Stimulated activated CD4-positive, alpha-beta T cell treated with anti-CD3 and anti-CD28 coated beads, Interleukin-2, amount 100 ng/mL, for 24 hours (primary cell): ENCODE measurements at regions not wholly inside any gene's neighbourhood (a gene's known extent, or its start where the extent isn't known, plus 50 kb on each side); places are given as distances from the start of the nearest gene placed in this dataset.
A peak's percentile ranks its signal among the peaks of the same experiment; 100 is the strongest.

ENCODE experiments used
- DNase-seq, 2 donors: peaks; one replicate each; pipeline ENCODE4 v3.0.0-alpha.2; 2020

DNA sequence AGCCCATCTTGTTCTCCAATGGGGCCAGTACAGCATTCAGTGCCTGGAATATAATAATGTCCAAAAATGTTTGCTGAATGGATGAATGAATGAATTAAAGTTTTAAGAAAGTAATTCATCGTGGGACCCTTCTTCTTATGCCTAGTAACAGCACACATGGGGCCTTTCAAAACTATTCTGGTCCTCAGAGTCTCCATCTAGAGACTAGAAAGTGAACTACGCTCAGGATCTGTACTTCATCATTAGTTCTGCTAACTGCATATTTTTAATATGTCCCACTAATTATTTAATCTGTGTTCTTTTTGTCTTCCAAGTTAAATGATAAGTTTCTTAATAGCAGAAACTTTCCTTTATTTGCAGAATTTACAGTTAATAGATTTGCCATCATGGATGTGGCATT, 172.5 kb downstream of the SMAD2 start:
- DNase-seq, result no peak

DNA sequence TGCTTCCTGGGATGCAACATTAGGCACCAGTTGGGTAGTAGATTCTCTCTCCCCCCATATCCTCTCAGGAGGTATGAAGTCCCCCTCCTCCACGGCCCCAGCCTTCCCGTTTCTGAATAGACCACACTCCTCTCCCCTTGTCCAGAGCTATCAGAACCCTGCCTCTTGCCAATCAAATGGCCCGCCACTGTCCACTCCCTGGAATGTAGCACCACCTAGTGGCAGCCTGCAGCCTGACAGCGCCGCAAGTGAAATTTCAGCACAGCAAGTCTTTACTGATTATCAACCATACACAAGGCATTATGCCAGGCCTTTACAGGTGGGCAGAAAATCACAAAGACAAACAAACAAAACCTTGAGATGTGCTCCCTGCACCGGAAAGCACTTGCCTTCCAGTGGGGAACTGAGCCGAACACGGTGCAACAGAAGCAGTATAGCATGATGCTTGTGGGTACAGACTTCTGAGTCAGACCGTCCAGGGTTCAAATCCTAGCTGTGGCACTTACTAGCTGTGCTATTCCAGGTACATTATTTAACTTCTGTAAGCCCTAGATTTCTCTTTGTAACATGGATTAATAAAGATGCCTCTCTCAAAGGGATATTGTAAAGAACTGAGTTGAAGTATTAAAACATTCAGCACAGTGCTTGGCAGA, 174.0 kb downstream of the SMAD2 start:
- DNase-seq, result peak; percentile 59 to 72

DNA sequence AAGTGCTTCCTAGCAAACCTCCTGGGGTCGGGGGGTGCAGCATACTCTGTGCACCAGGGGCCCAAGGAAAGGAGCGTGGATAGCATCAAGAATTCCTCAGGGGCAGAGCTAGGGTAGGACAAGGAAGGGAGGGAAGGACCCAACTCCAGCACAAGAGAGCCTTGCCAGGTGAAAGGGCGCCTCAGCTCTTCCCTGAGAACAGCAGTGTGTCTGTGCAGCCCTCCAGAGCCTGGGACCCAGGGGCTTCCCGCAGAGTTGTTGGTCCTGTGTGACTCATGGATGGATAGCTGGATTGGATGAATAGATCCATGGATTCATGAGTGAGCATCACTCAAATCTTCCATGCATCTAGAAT, 175.4 kb downstream of the SMAD2 start:
- no peak for DNase-seq

DNA sequence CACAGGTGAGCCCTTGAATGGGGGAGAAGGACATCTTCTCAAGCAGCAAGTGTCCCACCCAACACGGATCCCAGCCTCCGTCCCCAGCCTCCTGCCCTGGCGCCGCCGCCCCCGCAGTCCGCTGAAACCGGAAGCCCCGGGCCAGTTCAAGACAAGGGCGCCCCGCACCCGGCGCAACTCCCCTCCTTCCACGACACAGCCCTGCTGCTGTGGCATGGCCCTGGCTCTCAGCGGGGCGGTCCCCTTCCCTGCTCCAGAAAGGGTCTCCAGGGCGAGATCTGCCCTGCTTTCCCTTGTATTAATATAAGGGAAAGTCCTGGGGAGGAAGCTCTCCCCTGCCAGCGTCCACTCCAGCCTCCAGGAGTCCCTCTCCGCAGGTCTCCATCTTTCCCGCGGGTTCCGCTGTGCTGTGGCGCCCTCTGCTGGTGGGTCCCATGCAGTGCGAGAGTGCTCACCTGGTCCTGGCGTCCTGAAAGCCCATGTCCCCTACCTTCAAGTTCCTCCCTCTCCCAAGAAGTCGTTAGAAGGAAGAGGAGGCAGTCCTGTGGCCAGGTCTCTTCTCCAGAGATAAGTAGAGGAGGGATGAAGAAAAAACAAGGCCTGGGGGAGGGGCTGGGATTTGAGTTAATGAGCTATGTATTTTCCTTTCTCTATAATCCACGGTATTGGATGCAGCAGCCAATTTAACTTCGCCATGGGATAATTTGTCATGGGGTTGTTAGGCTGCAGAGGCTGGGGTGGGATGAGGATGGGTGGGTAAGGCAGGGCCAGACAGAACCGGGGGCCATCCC, 176.0 kb downstream of the SMAD2 start:
- DNase-seq, result peak; percentile 62 to 73

DNA sequence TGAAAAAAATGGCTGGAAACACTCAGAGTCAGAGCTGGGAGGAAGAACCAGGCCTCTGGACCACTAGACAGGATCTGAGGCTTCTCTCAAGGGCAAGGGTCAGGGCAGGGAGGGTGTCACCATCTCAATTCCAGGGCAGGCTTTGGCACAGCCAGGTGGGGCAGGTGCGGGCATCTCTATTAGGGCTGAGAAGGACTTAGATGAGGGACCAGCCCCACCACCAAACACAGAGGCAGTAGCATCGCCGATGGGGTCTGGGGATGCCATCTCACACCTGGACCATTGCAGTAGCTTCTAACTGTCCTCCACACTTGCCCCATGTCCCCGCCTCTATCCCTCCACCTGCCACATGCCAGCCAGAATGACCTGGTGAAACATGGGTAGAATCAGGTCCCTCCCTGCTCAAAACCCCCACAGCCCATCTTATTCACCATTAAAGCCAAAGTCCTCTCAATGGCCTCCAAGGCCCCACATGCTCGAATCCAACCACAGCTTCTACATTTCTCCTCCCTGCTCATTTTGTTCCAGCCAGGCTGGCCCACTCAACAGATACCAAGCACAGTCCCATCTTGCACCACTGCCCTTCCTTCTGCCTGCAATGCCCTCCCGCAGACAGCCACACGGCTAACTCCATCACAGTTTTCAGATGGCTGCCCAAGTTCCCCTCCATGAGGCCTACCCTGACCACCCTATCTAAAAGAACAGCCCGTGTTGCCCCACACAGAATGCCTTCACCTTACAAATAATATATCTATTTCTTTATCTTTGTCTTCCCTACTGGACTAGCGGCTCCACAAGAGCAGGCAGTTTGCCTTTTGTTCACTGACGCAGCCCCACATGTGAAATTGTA, 177.4 kb downstream of the SMAD2 start:
- DNase-seq, result no peak

DNA sequence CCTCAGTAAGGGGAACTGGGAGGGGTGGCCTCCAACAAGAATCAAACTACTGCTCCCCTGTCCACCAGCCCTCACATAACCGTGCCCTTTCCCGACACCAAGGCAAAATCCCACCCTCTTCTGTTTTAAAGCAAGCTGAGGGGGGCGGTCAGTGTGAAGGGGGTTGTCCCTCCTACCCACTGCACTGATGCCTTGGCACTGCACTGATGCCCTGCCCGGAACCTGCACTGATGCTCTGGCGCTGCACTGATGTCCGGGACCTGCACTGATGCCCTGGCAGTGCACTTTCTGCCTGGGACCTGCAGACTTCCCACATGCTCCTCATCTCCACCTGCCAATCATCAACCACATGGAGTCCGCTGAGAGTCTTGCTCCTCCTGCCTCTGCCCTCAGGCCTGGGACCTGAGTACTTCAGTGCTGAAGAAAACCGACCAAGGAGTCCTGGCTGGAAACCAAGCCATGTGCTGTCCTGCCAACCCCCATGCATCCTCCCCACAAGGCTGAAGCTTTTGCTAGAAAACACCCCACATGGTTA, 179.5 kb downstream of the SMAD2 start:
- DNase-seq, result no peak

DNA sequence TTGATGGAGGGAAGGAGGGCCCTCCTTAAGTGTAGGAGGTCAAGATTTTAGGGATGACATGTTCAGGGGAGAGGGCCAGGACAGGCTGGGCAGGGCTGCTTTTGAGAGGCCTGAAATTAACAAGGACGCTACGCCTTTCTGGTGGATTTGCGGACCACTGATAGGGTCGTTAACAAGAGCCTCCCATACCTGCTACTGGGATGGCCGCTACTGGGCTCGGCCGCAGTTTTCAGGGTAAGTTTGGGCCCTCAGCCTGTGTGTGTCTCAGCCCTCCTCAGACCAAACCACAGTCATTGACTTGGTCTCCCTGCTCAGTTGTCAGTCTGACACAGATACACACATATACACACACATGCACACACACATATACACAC, 180.9 kb downstream of the SMAD2 start:
- DNase-seq, result no peak

DNA sequence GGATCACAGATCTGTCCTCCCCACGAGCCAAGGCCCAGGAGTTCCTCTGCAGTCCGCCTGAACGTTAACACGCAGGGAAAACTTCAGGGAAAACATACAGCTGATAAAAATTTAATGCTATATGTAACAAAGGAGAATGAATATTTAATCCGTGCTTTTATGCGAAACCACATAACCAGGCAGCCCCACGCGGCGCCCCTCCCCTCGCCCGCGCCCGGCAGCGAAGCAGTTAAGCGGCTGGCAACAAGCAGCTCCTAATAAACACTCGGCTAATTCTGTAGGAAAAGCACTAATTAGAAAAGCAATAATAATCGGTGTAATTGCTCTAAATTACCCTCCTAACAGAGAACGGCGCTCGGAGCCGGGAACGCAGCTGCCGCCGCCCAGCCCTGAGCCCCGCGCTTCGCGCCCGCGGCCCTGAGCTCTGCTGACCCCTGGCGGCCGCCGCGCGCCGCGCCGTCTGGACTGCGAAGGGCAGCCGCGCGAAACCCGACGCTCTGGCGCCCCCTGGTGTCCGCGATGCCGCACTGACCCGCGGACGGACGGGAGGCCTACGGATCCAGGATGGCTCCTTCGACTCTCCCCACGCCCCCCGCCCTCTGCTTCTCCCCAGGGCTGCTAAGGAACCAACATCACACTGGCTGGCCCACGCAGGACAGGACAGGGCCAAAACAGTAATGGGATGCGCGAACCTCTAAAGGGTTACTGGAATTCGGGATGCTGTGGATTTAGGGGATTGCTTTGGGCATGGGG, 181.4 kb downstream of the SMAD2 start:
- peak; percentile 86 to 87 for DNase-seq

DNA sequence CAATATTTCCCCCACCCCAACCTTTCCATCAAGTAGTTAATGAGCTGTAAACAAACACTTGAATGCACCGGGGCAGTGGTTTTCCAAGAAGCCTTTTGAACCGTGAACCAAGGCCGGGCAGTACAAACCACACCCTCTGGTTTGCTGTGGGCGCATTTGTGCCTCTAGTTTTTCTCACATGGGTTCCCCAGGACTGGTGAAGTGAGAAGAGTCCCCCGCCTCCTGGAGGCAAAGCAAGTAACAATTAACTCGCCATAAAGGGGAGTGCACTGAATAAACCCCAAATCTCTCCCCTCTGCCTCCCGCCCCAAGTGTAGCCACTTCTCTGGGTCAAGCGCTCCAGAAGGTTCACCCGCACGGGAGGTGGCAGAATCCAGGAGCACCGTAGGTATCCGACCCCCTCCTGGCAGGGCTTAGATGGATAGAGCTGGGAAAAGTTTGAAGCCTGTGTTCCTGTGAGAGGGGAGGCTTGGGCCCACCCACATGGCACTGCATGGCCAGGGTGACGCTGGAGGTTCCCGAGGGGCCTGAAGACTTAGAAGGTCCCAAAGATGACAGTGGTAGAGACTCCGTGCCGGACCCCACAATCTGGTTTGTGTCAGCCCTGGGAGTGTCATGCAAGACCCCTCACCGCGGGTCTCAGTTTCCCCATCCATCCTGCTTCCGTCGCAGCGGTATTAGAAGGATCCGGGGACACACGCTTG, 182.2 kb downstream of the SMAD2 start:
- DNase-seq, result no peak

DNA sequence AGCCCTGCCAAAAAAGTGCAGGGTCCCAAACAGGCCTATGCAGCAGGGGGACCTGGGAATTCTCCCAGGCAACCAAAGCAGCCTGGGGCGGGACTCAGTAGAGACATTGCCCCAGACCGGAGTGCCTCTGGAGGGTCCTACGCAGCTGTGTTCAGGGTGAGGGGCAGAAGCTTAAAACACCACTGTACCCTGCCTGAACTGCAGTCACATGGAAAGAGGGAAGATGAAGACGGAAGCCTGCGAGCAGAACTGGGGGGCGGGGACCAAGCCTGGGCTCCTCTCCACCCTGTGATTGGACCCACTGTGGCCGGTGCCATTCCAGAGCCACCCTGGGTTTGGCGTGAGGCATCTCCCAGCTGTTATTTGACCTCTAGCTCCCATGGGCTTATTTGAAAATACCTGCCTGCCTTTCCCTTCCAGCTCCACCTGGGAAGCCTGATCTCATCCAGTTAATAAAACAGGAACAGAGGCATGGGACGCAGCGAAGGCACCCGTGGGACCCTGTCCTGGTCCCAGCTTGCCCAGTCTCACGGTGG, 183.1 kb downstream of the SMAD2 start:
- no peak for DNase-seq

DNA sequence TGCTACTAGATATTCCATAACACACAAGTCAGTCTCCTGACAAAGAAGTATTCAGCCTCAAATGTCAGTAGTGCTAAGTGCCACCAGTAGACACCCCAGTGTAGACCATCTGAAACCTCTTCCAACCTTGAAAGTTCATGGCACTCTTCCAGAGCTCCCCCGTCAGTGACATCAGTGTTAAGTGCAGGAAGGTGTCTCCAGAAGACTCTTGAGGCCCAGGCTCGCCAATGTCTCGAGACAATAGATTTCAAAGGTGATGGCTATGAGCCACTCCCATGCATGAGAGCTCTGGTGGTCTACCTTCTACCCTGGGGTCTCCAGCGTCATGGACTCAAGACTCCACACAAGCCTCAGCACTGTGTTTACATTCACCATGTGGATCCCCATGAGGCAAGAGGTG, 183.8 kb downstream of the SMAD2 start:
- no peak for DNase-seq

DNA sequence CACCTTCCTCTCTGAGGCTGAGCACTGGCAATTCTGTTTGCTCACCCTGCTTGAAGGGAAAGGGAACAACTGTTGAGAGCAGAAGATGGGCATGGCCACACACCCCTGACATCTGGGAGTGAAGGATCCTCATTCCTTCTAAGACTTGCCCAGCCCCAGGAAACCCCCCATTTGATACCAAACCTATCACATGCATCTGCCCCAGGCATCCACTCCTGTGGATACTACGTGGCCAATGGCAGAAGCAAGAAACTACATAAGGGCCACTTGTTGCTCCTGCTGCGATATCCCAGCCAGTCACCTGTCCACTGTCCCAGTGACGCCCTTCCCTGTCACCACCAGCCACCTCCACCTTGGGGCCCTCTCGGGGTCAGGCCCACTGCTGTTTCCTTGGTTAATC, 185.2 kb downstream of the SMAD2 start:
- DNase-seq, result no peak

DNA sequence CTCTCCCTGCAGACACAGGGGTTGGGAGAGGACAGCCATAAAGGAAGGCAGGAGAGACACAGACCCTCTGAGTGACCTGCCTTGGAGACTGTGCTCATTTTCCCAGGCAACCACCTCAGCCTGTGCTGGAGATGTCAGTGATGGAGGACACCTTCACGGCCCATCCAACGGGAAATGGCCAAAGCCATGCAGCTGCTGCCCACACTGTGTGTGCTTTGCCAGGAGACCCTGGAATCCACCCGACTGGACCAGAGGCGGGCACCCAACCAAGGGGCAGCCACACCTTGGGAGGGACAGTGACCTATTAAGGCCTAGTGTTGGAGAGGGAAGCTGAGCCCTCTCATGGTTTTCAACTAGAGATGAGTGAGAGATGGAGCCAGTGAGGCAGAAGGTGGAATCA, 192.5 kb downstream of the SMAD2 start:
- DNase-seq, result peak in 1 of 2 donors; percentile 8

DNA sequence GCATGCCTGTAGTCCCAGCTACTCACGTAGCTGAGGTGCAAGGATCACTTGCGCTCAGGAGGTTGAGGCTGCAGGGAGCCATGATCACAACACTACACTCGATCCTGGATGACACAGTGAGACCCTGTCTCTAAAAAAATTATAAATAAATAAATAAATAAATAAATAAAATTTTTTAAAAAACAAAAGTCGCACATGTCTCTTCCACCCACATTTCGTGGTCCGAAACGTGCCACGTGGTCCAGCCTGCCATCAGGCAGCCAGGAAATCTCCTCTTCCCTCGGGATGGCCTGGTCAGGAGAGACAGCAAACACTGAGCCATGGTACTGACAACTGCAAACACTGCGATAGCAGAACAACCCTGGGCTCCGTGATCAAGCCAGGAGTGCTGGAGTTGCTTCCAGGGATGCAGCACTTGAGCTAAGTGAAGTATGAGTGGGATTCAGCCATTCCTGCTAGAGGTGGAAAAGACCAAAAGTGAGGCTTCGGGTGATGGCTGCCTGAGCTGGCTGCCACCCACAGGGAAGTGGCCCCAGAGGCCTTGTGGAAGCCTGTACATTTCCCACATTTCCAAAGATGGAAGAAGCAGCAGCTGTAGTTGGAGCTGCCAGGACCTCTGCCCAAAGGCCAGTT, 193.1 kb downstream of the SMAD2 start:
- DNase-seq, result peak in 1 of 2 donors; percentile 3

DNA sequence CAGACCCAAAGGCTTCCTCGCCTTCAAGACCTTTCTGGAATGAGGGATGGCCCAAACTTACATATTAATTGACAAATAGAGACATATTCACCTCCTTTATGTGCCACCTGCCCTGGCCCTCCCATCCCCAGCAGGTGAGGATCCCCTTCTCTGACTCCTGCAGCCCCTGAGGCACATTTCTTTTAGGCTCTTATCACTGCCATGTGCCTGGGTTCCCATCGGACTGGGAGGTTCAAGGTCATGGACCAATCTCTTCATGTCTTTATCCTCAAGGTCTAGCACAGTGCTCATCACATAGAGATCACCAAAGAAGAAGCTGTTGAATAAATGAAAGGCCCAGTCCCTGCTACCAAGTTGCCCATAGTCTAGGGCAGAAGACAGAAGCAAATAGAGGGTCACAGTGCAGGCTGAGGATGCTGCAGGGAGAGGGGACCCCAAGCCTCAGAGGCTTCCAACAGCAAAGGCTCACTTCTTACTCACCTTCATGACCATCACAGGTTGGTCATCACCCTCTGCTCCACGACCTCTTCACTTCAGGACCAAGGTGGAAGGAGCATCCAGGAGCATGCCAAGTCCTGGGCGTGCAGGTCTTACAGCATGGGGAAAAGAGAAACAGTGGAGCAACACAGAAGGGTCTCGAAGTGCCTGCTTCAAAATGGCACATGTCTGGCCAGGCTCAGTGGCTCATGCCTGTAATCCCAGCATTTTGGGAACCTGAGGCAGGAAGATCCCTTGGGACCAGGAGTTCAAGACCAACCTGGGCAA, 193.9 kb downstream of the SMAD2 start:
- DNase-seq, result peak in 1 of 2 donors; percentile 1

DNA sequence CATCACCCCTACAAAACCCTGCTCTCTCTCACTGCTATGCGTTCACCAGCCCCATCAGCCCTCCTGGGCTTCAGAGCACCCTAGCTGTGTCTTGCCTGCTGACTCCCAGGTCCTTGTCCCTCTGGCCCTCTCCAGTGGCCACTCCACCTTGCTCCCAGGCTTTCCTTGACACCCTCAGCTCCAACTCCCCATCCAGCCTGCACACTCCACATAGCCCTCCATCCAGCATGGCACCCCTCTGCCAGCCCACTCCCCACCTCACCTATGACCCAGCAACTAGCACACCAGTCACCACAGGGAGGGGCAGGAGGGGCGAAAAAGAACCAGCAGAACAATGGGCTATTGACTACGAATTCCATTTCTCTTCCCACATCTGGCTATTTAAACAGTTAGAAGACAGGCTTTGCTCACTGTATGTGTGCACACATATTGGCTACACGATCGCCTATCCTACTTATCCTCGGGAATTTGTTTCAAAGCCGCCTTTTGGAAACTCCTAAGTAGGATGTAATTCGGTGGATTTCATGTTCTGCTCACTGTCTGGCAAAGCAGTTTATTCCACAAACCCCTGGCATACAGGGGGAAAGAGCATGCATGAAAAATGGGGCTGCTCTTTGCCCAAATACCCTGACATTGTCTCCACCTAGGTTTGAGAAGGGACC, 195.3 kb downstream of the SMAD2 start:
- DNase-seq, result no peak

DNA sequence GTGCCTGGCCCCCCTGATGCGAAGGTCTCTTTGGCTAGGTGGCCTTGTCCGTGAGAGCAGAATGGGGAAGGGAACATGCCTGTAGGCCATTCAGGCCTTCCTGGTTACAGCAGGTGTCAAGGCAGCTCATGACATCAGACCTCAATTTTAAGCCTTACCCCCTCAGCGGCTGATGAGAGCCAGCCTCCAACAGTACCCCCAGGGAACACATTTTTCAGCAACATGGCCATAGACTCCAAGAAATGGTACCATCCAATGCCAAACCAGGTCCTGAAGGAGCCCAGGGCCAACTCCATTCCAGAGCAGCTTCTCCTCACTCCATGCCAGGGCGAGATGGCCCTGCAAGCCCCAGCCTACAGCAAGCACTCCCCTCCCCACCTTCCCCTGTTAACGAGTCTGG, 199.2 kb downstream of the SMAD2 start:
- no peak for DNase-seq

DNA sequence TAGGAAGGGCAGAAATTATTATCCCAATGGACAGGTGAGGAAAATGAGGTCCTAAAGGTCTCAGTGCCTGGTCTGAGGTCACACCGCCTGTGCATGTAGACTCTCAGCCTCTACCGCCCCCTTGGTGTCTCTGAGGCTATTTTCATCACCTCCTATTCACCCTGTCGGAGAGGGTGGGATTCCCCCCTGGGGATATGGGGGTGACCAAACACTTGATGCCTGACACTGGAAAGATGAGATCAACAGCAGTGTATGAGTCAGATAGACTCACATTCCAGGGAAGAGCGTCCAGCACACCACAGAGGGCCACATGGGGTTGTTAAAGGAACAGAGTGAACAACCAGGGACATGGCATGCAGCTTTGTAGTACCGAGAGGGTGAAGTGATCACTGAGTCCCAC, 199.7 kb downstream of the SMAD2 start:
- DNase-seq, result no peak

DNA sequence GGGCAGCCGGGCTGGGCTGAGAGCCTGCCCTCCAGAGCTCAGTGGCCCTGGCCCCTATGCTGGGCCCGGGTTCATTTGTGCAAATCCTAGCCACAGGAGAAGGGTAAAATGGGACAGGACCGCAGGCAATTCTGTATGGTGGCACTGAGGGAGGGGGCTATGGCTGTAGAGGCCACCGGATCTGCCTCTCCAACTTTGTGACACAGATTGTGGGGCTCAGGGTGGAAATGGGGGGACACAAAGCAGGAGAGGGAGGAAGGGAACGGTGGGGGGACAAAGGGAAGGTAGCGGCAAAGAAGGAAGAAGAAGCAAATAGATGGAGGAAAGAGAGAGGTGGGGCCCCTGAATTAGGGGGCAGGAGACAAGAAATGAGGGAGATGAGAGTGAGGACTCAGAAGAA, 201.1 kb downstream of the SMAD2 start:
- no peak for DNase-seq

DNA sequence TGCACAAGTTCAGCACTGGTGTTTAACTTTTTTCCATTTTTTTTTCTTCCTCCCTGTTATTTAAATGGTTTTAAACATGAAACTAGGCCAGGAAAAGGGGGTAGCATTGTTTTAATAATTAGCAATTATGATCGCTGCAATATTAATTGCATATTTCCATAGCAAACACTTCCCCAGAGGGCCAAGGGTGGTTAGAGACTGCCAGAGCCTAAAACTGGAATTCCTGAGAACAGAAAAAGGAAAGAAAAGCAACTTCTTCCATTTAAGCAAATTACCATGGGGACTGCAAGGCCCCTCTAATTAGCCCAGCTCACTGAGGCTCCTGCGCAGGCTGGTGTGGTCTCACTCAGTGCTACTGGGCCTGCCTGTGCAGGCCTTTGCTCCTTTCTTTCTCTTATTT, 201.5 kb downstream of the SMAD2 start:
- DNase-seq, result no peak
